SK-N-SH (cell line): ENCODE measurements at regions not wholly inside any gene's neighbourhood (a gene's known extent, or its start where the extent isn't known, plus 50 kb on each side); places are given as distances from the start of the nearest gene placed in this dataset.

Experiments
- CTCF ChIA-PET: fragments of 300-600, 350-600 bp; formaldehyde crosslinking; extraction: SDS; loops from one replicate; lab custom pipeline; 2021; lab: Yijun Ruan, JAX
- POLR2A ChIA-PET: fragments of 350-600 bp; sonication (Branson Sonifier 250); formaldehyde crosslinking; extraction: SDS; loops from one replicate; lab custom pipeline; 2020; ENCODE audit warnings: antibody characterized with exemption, inconsistent platforms; lab: Yijun Ruan, JAX
- DNase-seq: peaks from one replicate; pipeline ENCODE4 v3.0.0; 2012
- H2AFZ ChIP-seq: fragments of 200-600 bp; sonication (generic); 2 replicates; pipeline ENCODE4 v1.8.1; 2016; ENCODE audit warnings: antibody characterized with exemption, mild to moderate bottlenecking, low read depth
- H3F3A ChIP-seq: fragments of 200-600 bp; sonication (generic); replicated peaks from 2 replicates; pipeline ENCODE3; 2016; ENCODE audit warnings: antibody characterized with exemption, mild to moderate bottlenecking; ENCODE audit not compliant: insufficient read depth
- H3K27ac ChIP-seq, 2 experiments: fragments of 200-500 bp in 1 of 2; fragments of 200-600 bp in 1 of 2; sonication (Bioruptor generic) in 1 of 2; sonication (generic), shearing (Covaris generic) in 1 of 2; 2 replicates each; pipeline versions ENCODE4 v1.5.1 to v1.6.1; 2014 to 2016; ENCODE audit warnings: low read depth in 2 of 2, inconsistent platforms in 1 of 2, low read length in 1 of 2, mild to moderate bottlenecking in 1 of 2, mixed read lengths in 1 of 2
- H3K27me3 ChIP-seq: fragments of 200-600 bp; sonication (generic), shearing (Covaris generic); 2 replicates; pipeline ENCODE4 v1.6.1; 2016; ENCODE audit warnings: mixed run types; ENCODE audit not compliant: insufficient read depth
- H3K36me3 ChIP-seq, 2 experiments: fragments of 200-500 bp in 1 of 2; fragments of 200-600 bp in 1 of 2; sonication (Bioruptor generic) in 1 of 2; sonication (generic) in 1 of 2; replicated peaks in 1 of 2; 2 replicates each; pipeline versions ENCODE3 to v1.5.1; 2014 to 2016; ENCODE audit warnings: low read length in 1 of 2, mild to moderate bottlenecking in 1 of 2; ENCODE audit not compliant: insufficient read depth in 2 of 2, control insufficient read depth in 1 of 2
- H3K4me1 ChIP-seq, 2 experiments: fragments of 200-500 bp in 1 of 2; fragments of 200-600 bp in 1 of 2; sonication (Bioruptor generic) in 1 of 2; sonication (generic), shearing (Covaris generic) in 1 of 2; 2 replicates each; pipeline versions ENCODE4 v1.5.1 to v1.6.1; 2014 to 2016; ENCODE audit warnings: low read depth in 1 of 2, low read length in 1 of 2, mixed run types in 1 of 2; ENCODE audit not compliant: insufficient read depth in 2 of 2, control insufficient read depth in 1 of 2
- H3K4me2 ChIP-seq: fragments of 200-600 bp; sonication (generic), shearing (Covaris generic); 2 replicates; pipeline ENCODE4 v1.6.1; 2017; ENCODE audit warnings: mixed run types
- H3K4me3 ChIP-seq, 2 experiments: fragments of 200-500 bp in 1 of 2; fragments of 200-600 bp in 1 of 2; sonication (Bioruptor generic) in 1 of 2; sonication (generic), shearing (Covaris generic) in 1 of 2; 2 replicates each; pipeline versions ENCODE4 v1.5.1 to v1.8.1; 2014 to 2016; ENCODE audit warnings: low read depth in 2 of 2, inconsistent platforms in 1 of 2, low read length in 1 of 2, mild to moderate bottlenecking in 1 of 2, mixed read lengths in 1 of 2, moderate library complexity in 1 of 2
- H3K79me2 ChIP-seq: fragments of 200-600 bp; sonication (generic); 2 replicates; pipeline ENCODE4 v1.8.1; 2017; ENCODE audit warnings: mild to moderate bottlenecking; ENCODE audit not compliant: insufficient read depth
- H3K9ac ChIP-seq: fragments of 200-600 bp; sonication (generic); 2 replicates; pipeline ENCODE4 v1.6.1; 2017; ENCODE audit warnings: mixed run types
- H3K9me2 ChIP-seq: fragments of 200-600 bp; sonication (generic); 2 replicates; pipeline ENCODE4 v1.6.1; 2017; ENCODE audit warnings: mixed run types
- H3K9me3 ChIP-seq: fragments of 200-600 bp; sonication (generic); 2 replicates; pipeline ENCODE4 v1.6.1; 2017; ENCODE audit warnings: mixed run types, mild to moderate bottlenecking, moderate library complexity
- H4K20me1 ChIP-seq: fragments of 200-600 bp; sonication (generic); 2 replicates; pipeline ENCODE4 v1.6.1; 2017; ENCODE audit warnings: mild to moderate bottlenecking, mixed run types; ENCODE audit not compliant: insufficient read depth
- CTCF ChIP-seq: fragments of 200-600 bp; sonication (generic); IDR thresholded peaks from 2 replicates; pipeline ENCODE4 v1.6.1; 2017; ENCODE audit warnings: antibody characterized with exemption, mild to moderate bottlenecking, moderate library complexity
- FOSL2 ChIP-seq: IDR thresholded peaks from 2 replicates; pipeline ENCODE4 v1.4.0; 2012; ENCODE audit warnings: low read depth, mild to moderate bottlenecking, moderate library complexity, borderline replicate concordance
- FOXJ3 ChIP-seq: sonication (generic); formaldehyde crosslinking; IDR thresholded peaks from 2 replicates; pipeline ENCODE4 v1.5.1; 2020; ENCODE audit warnings: mild to moderate bottlenecking, missing genetic modification reagents
- GABPA ChIP-seq: IDR thresholded peaks from 2 replicates; pipeline ENCODE4 v1.4.0; 2012; ENCODE audit warnings: low read depth, mild to moderate bottlenecking
- IRF3 ChIP-seq: fragments of 150-350 bp; IDR thresholded peaks from 2 replicates; pipeline ENCODE4 v1.6.1; 2016; ENCODE audit warnings: mild to moderate bottlenecking, low read depth, low read length
- MEF2A ChIP-seq: IDR thresholded peaks from 2 replicates; pipeline ENCODE4 v1.4.0; 2012; ENCODE audit warnings: low read depth, borderline replicate concordance
- USF2 ChIP-seq: fragments of 150-350 bp; IDR thresholded peaks from 2 replicates; pipeline ENCODE4 v1.6.1; 2017; ENCODE audit warnings: antibody characterized with exemption, low read length, low read depth, borderline replicate concordance
- WGBS: methylation state at CpG from one replicate; pipeline ENCODE4 v1.1.6; 2017; ENCODE audit warnings: low lambda C conversion rate; 5-methylcytosine and 5-hydroxymethylcytosine counted together

GRCh38 chr17:68740555-68741447 is 139.6 kb upstream of the FAM20A start:
- no peaks in the 10 kb centered on the region for H3K36me3 ChIP-seq
- no peak overlapping the region for H3K4me3 ChIP-seq
- POLR2A ChIA-PET: no interaction called here
- no peaks in the 10 kb centered on the region for H3K79me2 ChIP-seq
- CTCF ChIA-PET: no interaction called here
- no peaks in the 10 kb centered on the region for H3K9me2 ChIP-seq
- no peak overlapping the region for H3K9ac ChIP-seq
- peaks cover 3 to 4% of the 10 kb centered on the region in 2 experiments; a peak in 2 of 4 replicates for H3K4me1 ChIP-seq
- H3F3A ChIP-seq: no peaks in the 10 kb centered on the region
- DNase-seq: no peak
- no peak overlapping the region for H2AFZ ChIP-seq
- H3K27me3 ChIP-seq: no peaks in the 10 kb centered on the region
- H3K4me2 ChIP-seq: no peak overlapping the region
- no peaks in the 10 kb centered on the region for H3K9me3 ChIP-seq
- no peak for TF ChIP-seq MEF2A
- TF ChIP-seq CTCF: peak; percentile 24
- H4K20me1 ChIP-seq: no peaks in the 10 kb centered on the region
- 22% methylated on average over 8 of the region's 8 CpGs for WGBS
- H3K27ac ChIP-seq: no peak overlapping the region

- no peaks in the 10 kb centered on the region for H3K79me2 ChIP-seq
- no peak overlapping the region for H3K4me3 ChIP-seq
- H3K9me2 ChIP-seq: no peaks in the 10 kb centered on the region
- no peak overlapping the region for H2AFZ ChIP-seq
- H3K27me3 ChIP-seq: no peaks in the 10 kb centered on the region
- H3K27ac ChIP-seq: no peak overlapping the region
- H3K9ac ChIP-seq: no peak overlapping the region
- CTCF ChIA-PET: interaction anchor here (0.6 to 1.5 kb wide), 5 partner anchors 10 to 32 kb away, joined by 3 to 4 read pairs (median 3); no protein-coding TSS in a partner anchor
- 27% methylated on average over 6 of the region's 6 CpGs for WGBS
- POLR2A ChIA-PET: no interaction called here
- H3F3A ChIP-seq: no peaks in the 10 kb centered on the region
- peaks cover 3 to 4% of the 10 kb centered on the region in 2 experiments; a peak in 2 of 4 replicates for H3K4me1 ChIP-seq
- H3K9me3 ChIP-seq: no peaks in the 10 kb centered on the region
- no peak overlapping the region for H3K4me2 ChIP-seq
- no peaks in the 10 kb centered on the region for H4K20me1 ChIP-seq
- H3K36me3 ChIP-seq: no peaks in the 10 kb centered on the region
- DNase-seq: no peak
- no peak for TF ChIP-seq FOXJ3 (CRISPR knock-in tag)
- no peak for TF ChIP-seq USF2
- TF ChIP-seq IRF3: no peak
- no peak for TF ChIP-seq GABPA
- TF ChIP-seq FOSL2: no peak
Observed at GRCh38 chr17:68737761-68738443, 136.7 kb upstream of the FAM20A start.
